ENCODE measurements at regions not wholly inside any gene's neighbourhood (a gene's known extent, or its start where the extent isn't known, plus 50 kb on each side); places are given as distances from the start of the nearest gene placed in this dataset.

DNA sequence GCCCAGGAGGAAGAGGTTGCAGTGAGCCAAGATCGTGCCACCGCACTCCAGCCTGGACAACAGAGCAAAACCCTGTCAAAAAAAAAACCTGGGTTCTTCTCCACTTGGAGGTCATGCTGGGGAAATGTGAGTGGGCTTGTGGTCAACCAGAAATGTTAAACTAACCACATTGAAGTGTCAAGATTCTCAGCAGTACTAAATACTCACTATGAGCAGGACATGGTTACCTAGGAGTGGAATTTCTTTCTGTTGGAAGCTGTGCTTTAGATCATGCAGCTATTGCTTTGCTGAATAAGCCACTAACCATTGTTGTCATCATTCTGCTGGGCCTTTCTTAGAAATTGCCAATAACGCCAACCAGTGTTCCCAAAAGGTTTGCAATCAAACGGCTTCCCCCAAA lies 253.3 kb upstream of the TSHZ3 start:
- no peaks in the 10 kb centered on the region for H3K4me1 ChIP-seq
- ATAC-seq (no peak), DNase-seq (no peak)
- H3K4me3 ChIP-seq: no peak overlapping the region
- no peaks in the 10 kb centered on the region for H3K36me3 ChIP-seq
- H3K9me3 ChIP-seq: no peaks in the 10 kb centered on the region
- H3K27ac ChIP-seq: no peak overlapping the region
- intact Hi-C loops (cut with DNase I): no loop called here
- TF ChIP-seq CTCF (IDR thresholded peaks at IDR 0.05): no peak
- H3K27me3 ChIP-seq: no peaks in the 10 kb centered on the region

DNA sequence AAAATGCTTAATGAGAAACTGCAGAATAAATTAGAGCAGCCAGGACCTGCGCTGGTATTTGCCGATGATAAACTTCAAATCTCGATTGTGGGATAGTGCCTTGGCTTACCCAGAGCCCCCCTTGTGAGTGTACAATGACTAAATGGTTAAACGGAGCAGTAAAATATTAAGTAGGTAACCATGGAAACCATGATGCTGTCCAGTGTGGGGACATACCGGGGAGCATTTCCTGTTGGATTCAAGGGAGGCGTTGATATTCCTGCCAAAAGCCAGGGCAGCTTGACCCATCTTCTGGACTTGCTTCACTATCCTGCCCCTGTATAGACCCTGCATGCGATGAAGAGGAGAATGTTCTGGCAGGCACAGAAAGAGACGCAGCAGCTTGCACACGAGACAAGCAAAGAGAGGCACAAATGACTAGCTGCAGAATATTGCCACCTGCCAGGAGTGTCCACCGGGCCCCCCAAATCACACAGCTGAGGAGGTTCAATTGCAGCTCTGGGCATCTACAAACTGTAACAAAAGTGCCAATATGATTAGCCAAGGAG lies 255.3 kb upstream of the TSHZ3 start:
- ATAC-seq (no peak), DNase-seq (peak in 1 of 4 donors; percentile 33)
- H3K4me3 ChIP-seq: no peak overlapping the region
- no peaks in the 10 kb centered on the region for H3K36me3 ChIP-seq
- H3K9me3 ChIP-seq: no peaks in the 10 kb centered on the region
- no peaks in the 10 kb centered on the region for H3K27me3 ChIP-seq
- intact Hi-C loops (cut with DNase I): no loop called here
- H3K4me1 ChIP-seq: no peaks in the 10 kb centered on the region
- H3K27ac ChIP-seq: no peak overlapping the region
- no peak for TF ChIP-seq CTCF (IDR thresholded peaks at IDR 0.05)

- intact Hi-C loops (cut with DNase I): no loop called here
Observed at GRCh38 chr19:31610018-31610417, 260.8 kb upstream of the TSHZ3 start.

GRCh38 chr19:31611046-31611877 lies 262.0 kb upstream of the TSHZ3 start:
- H3K36me3 ChIP-seq: no peaks in the 10 kb centered on the region
- no peak overlapping the region for H3K4me3 ChIP-seq
- H3K27me3 ChIP-seq: no peaks in the 10 kb centered on the region
- H3K27ac ChIP-seq: no peak overlapping the region
- H3K9me3 ChIP-seq: no peaks in the 10 kb centered on the region
- ATAC-seq (no peak), DNase-seq (no peak)
- H3K4me1 ChIP-seq: no peaks in the 10 kb centered on the region
- no peak for TF ChIP-seq CTCF (IDR thresholded peaks at IDR 0.05)
- intact Hi-C loops (cut with DNase I): no loop called here

More at GRCh38 chr19:31610018-31610417, 260.8 kb upstream of the TSHZ3 start:
- Histone ChIP-seq H3K36me3 (no peaks in the 10 kb centered on the region), H3K27ac (no peak overlapping the region), H3K4me1 (no peaks in the 10 kb centered on the region), H3K4me3 (no peak overlapping the region), H3K27me3 (no peaks in the 10 kb centered on the region), H3K9me3 (no peaks in the 10 kb centered on the region)
- no peak for ATAC-seq
- no peak for TF ChIP-seq CTCF (IDR thresholded peaks at IDR 0.05)
- no peak for DNase-seq

DNA sequence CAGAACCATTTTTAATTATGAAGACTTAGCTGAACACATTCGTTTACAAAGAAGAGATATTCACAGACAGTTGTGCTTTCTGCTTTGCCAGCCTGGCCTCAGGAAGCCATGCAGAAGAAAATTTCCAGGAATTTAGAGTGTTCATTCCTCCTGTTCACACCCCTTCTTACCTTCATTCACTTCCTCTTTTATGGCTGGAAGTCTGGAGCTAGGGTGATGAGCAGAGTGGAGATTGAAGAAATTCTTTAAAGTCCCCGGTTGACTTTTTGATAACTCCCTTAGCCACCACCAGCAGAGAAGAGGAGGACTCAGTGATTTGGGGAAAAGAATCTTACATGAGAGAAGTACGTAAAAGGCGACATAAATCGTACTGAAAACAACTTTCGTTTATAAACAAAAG lies 263.6 kb upstream of the TSHZ3 start:
- H3K9me3 ChIP-seq: no peaks in the 10 kb centered on the region
- H3K4me1 ChIP-seq: no peaks in the 10 kb centered on the region
- no peak overlapping the region for H3K27ac ChIP-seq
- H3K4me3 ChIP-seq: no peak overlapping the region
- H3K27me3 ChIP-seq: no peaks in the 10 kb centered on the region
- TF ChIP-seq CTCF (IDR thresholded peaks at IDR 0.05): no peak
- ATAC-seq (no peak), DNase-seq (no peak)
- intact Hi-C loops (cut with DNase I): no loop called here
- H3K36me3 ChIP-seq: no peaks in the 10 kb centered on the region
